CD14-positive monocyte (primary cell): ENCODE measurements at regions not wholly inside any gene's neighbourhood (a gene's known extent, or its start where the extent isn't known, plus 50 kb on each side); places are given as distances from the start of the nearest gene placed in this dataset.

Experiments used
- DNase-seq, 3 donors: peaks; one replicate each; pipeline ENCODE4 v3.0.0-alpha.2; 2011 to 2022
- H2AFZ ChIP-seq: 2 replicates; pipeline ENCODE4 v1.6.0; 2012; ENCODE audit warnings: mild to moderate bottlenecking, low read depth, low read length, inconsistent platforms; ENCODE audit not compliant: insufficient read depth, poor library complexity, severe bottlenecking
- H3K27ac ChIP-seq, 2 donors: 1 replicate in 1 of 2; 2 replicates in 1 of 2; pipeline ENCODE4 v1.5.1; 2012 to 2013; ENCODE audit warnings: low read length in 2 of 2, control low read depth in 1 of 2, inconsistent platforms in 1 of 2, low read depth in 1 of 2, mild to moderate bottlenecking in 1 of 2
- H3K27me3 ChIP-seq, 2 donors: one replicate each; pipeline versions ENCODE4 v1.6.0 to v1.6.1; 2011 to 2013; ENCODE audit warnings: low read length in 2 of 2; ENCODE audit not compliant: control insufficient read depth in 2 of 2, insufficient read depth in 2 of 2
- H3K36me3 ChIP-seq, 2 donors: replicated peaks in 1 of 2; 1 replicate in 1 of 2; 2 replicates in 1 of 2; pipeline versions ENCODE4 v1.5.1 to v1.6.1; 2012 to 2013; ENCODE audit warnings: low read length in 2 of 2, control low read depth in 1 of 2, inconsistent platforms in 1 of 2, mild to moderate bottlenecking in 1 of 2; ENCODE audit not compliant: insufficient read depth in 2 of 2, control insufficient read depth in 1 of 2
- H3K4me1 ChIP-seq, 2 donors: 1 replicate in 1 of 2; 2 replicates in 1 of 2; pipeline versions ENCODE4 v1.5.1 to v1.6.1; 2012 to 2013; ENCODE audit warnings: low read length in 2 of 2, control low read depth in 1 of 2, inconsistent platforms in 1 of 2, mild to moderate bottlenecking in 1 of 2, moderate library complexity in 1 of 2; ENCODE audit not compliant: insufficient read depth in 2 of 2, control insufficient read depth in 1 of 2
- H3K4me2 ChIP-seq: replicated peaks from 2 replicates; pipeline ENCODE3; 2012; ENCODE audit warnings: low read length, moderate library complexity, mild to moderate bottlenecking; ENCODE audit not compliant: poor library complexity, severe bottlenecking; ENCODE audit errors: extremely low read depth
- H3K4me3 ChIP-seq, 3 experiments: fragments of 200-600 bp in 1 of 3; sonication (generic) in 1 of 3; replicated peaks in 1 of 3; 1 replicate in 2 of 3; 2 replicates in 1 of 3; pipeline ENCODE4 v1.5.1; 2011 to 2013; ENCODE audit warnings: low read length in 3 of 3, mild to moderate bottlenecking in 3 of 3, control low read depth in 2 of 3, low read depth in 2 of 3, inconsistent platforms in 1 of 3, moderate library complexity in 1 of 3
- H3K79me2 ChIP-seq: 2 replicates; pipeline ENCODE4 v1.6.0; 2012; ENCODE audit warnings: mild to moderate bottlenecking, control low read depth, inconsistent platforms, low read length, moderate library complexity; ENCODE audit not compliant: insufficient read depth
- H3K9ac ChIP-seq: 2 replicates; pipeline ENCODE4 v1.6.0; 2017; ENCODE audit warnings: low read length, mild to moderate bottlenecking; ENCODE audit not compliant: insufficient read depth, poor library complexity, severe bottlenecking
- H3K9me3 ChIP-seq, 2 donors: replicated peaks in 1 of 2; 1 replicate in 1 of 2; 2 replicates in 1 of 2; pipeline versions ENCODE4 v1.5.1 to v1.6.1; 2012 to 2013; ENCODE audit warnings: low read length in 2 of 2, control low read depth in 1 of 2; ENCODE audit not compliant: control insufficient read depth in 1 of 2, insufficient read depth in 1 of 2
- H4K20me1 ChIP-seq: 2 replicates; pipeline ENCODE4 v1.6.0; 2012; ENCODE audit warnings: mild to moderate bottlenecking, low read length, control low read depth, moderate library complexity; ENCODE audit not compliant: insufficient read depth
- H3K27ac Mint-ChIP-seq, 7 donors: one replicate each; pipeline ENCODE4 v1.8.0; 2020; ENCODE audit warnings: mild to moderate bottlenecking in 7 of 7, mixed read lengths in 7 of 7, moderate library complexity in 6 of 7, inconsistent platforms in 2 of 7
- H3K27me3 Mint-ChIP-seq, 3 donors: one replicate each; pipeline ENCODE4 v1.8.0; 2021 to 2022; ENCODE audit warnings: low read depth in 3 of 3, mild to moderate bottlenecking in 3 of 3, mixed read lengths in 3 of 3, moderate library complexity in 3 of 3, inconsistent platforms in 1 of 3
- H3K36me3 Mint-ChIP-seq, 2 donors: one replicate each; pipeline ENCODE4 v1.8.0; 2020; ENCODE audit warnings: mixed read lengths in 2 of 2, inconsistent platforms in 1 of 2, mild to moderate bottlenecking in 1 of 2
- H3K4me1 Mint-ChIP-seq: one replicate; pipeline ENCODE4 v1.8.0; 2020; ENCODE audit warnings: mild to moderate bottlenecking, mixed read lengths
- H3K4me3 Mint-ChIP-seq, 2 donors: one replicate each; pipeline ENCODE4 v1.8.0; 2020; ENCODE audit warnings: mild to moderate bottlenecking in 2 of 2, mixed read lengths in 2 of 2, moderate library complexity in 1 of 2
- H3K9me3 Mint-ChIP-seq, 7 donors: one replicate each; pipeline ENCODE4 v1.8.0; 2020 to 2022; ENCODE audit warnings: mixed read lengths in 7 of 7, mild to moderate bottlenecking in 6 of 7, moderate library complexity in 6 of 7, inconsistent platforms in 2 of 7
- WGBS: methylation state at CpG from one replicate; pipeline ENCODE4 v1.1.5; 2013; ENCODE audit warnings: missing lambda C conversion rate; ENCODE audit not compliant: insufficient coverage; 5-methylcytosine and 5-hydroxymethylcytosine counted together
- intact Hi-C, 2 donors: fragments of 100-400 bp; cut with micrococcal nuclease; formaldehyde crosslinking; loops; one replicate each; pipeline versions ENCODE4 v1.15.0 to v1.15.1; 2023
- TF ChIP-seq, protein P1 (sequence below): fragments of 200-600 bp; IDR thresholded peaks from one replicate; pipeline ENCODE4 v1.8.0; 2022; ENCODE audit warnings: antibody characterized with exemption, mild to moderate bottlenecking

DNA sequence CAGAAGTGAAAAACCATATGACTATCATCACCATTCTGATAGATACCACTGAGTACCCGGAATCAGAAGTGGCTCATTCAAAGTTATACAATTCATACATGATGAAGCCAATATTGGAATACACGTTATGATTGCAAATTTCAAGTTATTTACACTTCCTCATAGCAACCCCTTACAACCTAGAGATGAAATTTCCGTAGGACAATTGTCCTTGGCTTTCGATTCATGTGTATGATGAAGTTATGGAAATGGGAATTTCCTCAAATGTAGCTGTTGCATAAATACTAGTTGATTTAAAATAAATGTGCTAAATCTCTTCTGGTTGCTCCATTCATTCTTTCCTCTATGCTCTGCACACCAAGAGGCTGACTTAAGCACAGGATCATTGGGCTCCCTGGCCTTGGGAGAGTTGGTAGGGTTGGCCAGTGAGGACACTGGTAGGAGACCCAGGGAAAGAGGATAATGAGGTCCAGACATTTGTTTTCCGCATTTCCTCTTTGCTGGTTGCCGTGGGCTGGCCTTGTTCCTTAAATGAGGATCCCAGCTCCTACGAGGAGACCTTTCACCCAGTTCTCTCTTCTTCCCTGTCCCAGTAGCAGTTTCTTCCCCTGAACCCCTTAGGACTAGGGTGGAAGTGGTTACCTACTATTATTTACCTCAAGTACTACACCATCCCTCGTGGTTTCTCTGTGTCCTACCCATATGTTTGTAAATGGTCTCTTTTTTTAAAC is 90.3 kb downstream of the ZNF474 start:
- intact Hi-C loops, result no loop called here
- Histone ChIP-seq H3K4me3 (no peak overlapping the region), H3K79me2 (no peaks in the 10 kb centered on the region), H4K20me1 (no peaks in the 10 kb centered on the region), H3K4me2 (no peak overlapping the region), H3K9ac (no peak overlapping the region), H3K9me3 (peaks cover 0 to 5% of the 10 kb centered on the region in 2 donors), H2AFZ (no peak overlapping the region), H3K27me3 (no peaks in the 10 kb centered on the region), H3K4me1 (no peaks in the 10 kb centered on the region), H3K27ac (no peak overlapping the region), H3K36me3 (no peaks in the 10 kb centered on the region)
- H3K27me3 Mint-ChIP-seq, result peaks cover 0 to 3% (median 0%) of the 10 kb centered on the region in 3 donors
- H3K9me3 Mint-ChIP-seq, result peaks cover 0 to 5% (median 0%) of the 10 kb centered on the region in 7 donors
- no peak overlapping the region for H3K4me3 Mint-ChIP-seq
- TF ChIP-seq, protein P1, sequence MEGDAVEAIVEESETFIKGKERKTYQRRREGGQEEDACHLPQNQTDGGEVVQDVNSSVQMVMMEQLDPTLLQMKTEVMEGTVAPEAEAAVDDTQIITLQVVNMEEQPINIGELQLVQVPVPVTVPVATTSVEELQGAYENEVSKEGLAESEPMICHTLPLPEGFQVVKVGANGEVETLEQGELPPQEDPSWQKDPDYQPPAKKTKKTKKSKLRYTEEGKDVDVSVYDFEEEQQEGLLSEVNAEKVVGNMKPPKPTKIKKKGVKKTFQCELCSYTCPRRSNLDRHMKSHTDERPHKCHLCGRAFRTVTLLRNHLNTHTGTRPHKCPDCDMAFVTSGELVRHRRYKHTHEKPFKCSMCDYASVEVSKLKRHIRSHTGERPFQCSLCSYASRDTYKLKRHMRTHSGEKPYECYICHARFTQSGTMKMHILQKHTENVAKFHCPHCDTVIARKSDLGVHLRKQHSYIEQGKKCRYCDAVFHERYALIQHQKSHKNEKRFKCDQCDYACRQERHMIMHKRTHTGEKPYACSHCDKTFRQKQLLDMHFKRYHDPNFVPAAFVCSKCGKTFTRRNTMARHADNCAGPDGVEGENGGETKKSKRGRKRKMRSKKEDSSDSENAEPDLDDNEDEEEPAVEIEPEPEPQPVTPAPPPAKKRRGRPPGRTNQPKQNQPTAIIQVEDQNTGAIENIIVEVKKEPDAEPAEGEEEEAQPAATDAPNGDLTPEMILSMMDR, result no peak
- no CpG with 5 or more reads among the region's 8 CpGs for WGBS
- no peak overlapping the region for H3K27ac Mint-ChIP-seq
- DNase-seq, result no peak
- H3K36me3 Mint-ChIP-seq, result no peaks in the 10 kb centered on the region
- H3K4me1 Mint-ChIP-seq, result peaks cover 5% of the 10 kb centered on the region

DNA sequence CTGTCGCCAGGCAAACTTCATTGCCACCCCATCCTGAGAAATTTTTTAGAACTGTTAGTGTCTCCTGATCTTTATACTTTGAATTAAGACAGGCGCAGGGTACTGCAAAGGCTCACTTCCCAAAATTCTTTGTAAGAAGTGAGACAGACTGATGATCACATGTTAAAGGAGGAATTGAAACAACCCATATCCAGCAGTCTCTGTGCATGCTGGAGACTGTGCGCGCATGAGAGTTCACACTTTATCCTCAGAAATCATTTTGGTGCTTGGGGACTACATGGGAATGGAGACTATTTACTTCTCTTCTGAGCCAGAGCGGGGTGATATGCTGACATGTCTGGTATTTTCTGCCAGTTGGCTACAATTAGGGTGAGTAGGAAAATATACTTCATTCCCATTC is 91.2 kb downstream of the ZNF474 start:
- Histone ChIP-seq H3K4me1 (no peaks in the 10 kb centered on the region), H3K4me2 (no peak overlapping the region), H4K20me1 (no peaks in the 10 kb centered on the region), H2AFZ (no peak overlapping the region), H3K27me3 (no peaks in the 10 kb centered on the region), H3K9me3 (peaks cover 0 to 5% of the 10 kb centered on the region in 2 donors), H3K27ac (no peak overlapping the region), H3K79me2 (no peaks in the 10 kb centered on the region), H3K36me3 (no peaks in the 10 kb centered on the region), H3K4me3 (no peak overlapping the region), H3K9ac (no peak overlapping the region)
- H3K27me3 Mint-ChIP-seq, result peaks cover 0 to 3% (median 0%) of the 10 kb centered on the region in 3 donors
- H3K4me1 Mint-ChIP-seq, result peaks cover 5% of the 10 kb centered on the region
- intact Hi-C loops, result no loop called here
- H3K27ac Mint-ChIP-seq, result no peak overlapping the region
- H3K9me3 Mint-ChIP-seq, result peaks cover 0 to 5% (median 0%) of the 10 kb centered on the region in 7 donors
- no CpG with 5 or more reads among the region's 5 CpGs for WGBS
- no peak overlapping the region for H3K4me3 Mint-ChIP-seq
- no peaks in the 10 kb centered on the region for H3K36me3 Mint-ChIP-seq
- TF ChIP-seq, protein P1, result no peak
- no peak for DNase-seq
